Neutrophil (primary cell): ENCODE measurements at regions not wholly inside any gene's neighbourhood (a gene's known extent, or its start where the extent isn't known, plus 50 kb on each side); places are given as distances from the start of the nearest gene placed in this dataset.

Experiments
- H3K27ac ChIP-seq: fragments of 200-600 bp; sonication (generic); 2 replicates; pipeline ENCODE4 v1.5.1; 2016; ENCODE audit warnings: mild to moderate bottlenecking, moderate library complexity
- H3K27me3 ChIP-seq: fragments of 200-600 bp; sonication (generic); 2 replicates; pipeline ENCODE4 v1.6.0; 2016; ENCODE audit warnings: mild to moderate bottlenecking
- H3K36me3 ChIP-seq: fragments of 200-600 bp; sonication (generic); 2 replicates; pipeline ENCODE4 v1.5.1; 2017
- H3K4me1 ChIP-seq, 2 experiments: fragments of 200-600 bp in 1 of 2; sonication (generic) in 1 of 2; 1 replicate in 1 of 2; 2 replicates in 1 of 2; pipeline versions ENCODE4 v1.5.1 to v1.6.1; 2013 to 2016; ENCODE audit warnings: low read depth in 1 of 2, low read length in 1 of 2, mild to moderate bottlenecking in 1 of 2, moderate library complexity in 1 of 2; ENCODE audit not compliant: control insufficient read depth in 1 of 2, insufficient read depth in 1 of 2
- H3K4me3 ChIP-seq, 2 experiments: fragments of 200-600 bp in 1 of 2; sonication (generic) in 1 of 2; 1 replicate in 1 of 2; 2 replicates in 1 of 2; pipeline ENCODE4 v1.5.1; 2013 to 2016; ENCODE audit warnings: low read depth in 1 of 2, low read length in 1 of 2, mild to moderate bottlenecking in 1 of 2, moderate library complexity in 1 of 2
- H3K9me3 ChIP-seq: fragments of 200-600 bp; sonication (generic); 2 replicates; pipeline ENCODE4 v1.5.1; 2016
- TF ChIP-seq, protein P1 (sequence below): fragments of 200-600 bp; sonication (generic); IDR thresholded peaks from 2 replicates; pipeline ENCODE4 v1.5.1; 2016; ENCODE audit warnings: antibody characterized with exemption

GRCh38 chrY:7437086-7437485 is 525.5 kb upstream of the AMELY start:
- no peak overlapping the region for H3K27ac ChIP-seq

GRCh38 chrY:7433817-7434809 is 522.6 kb upstream of the AMELY start:
- H3K9me3 ChIP-seq: no peaks in the 10 kb centered on the region
- no peaks in the 10 kb centered on the region for H3K4me1 ChIP-seq
- TF ChIP-seq, protein P1, sequence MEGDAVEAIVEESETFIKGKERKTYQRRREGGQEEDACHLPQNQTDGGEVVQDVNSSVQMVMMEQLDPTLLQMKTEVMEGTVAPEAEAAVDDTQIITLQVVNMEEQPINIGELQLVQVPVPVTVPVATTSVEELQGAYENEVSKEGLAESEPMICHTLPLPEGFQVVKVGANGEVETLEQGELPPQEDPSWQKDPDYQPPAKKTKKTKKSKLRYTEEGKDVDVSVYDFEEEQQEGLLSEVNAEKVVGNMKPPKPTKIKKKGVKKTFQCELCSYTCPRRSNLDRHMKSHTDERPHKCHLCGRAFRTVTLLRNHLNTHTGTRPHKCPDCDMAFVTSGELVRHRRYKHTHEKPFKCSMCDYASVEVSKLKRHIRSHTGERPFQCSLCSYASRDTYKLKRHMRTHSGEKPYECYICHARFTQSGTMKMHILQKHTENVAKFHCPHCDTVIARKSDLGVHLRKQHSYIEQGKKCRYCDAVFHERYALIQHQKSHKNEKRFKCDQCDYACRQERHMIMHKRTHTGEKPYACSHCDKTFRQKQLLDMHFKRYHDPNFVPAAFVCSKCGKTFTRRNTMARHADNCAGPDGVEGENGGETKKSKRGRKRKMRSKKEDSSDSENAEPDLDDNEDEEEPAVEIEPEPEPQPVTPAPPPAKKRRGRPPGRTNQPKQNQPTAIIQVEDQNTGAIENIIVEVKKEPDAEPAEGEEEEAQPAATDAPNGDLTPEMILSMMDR: no peak
- no peaks in the 10 kb centered on the region for H3K36me3 ChIP-seq
- H3K27ac ChIP-seq: no peak overlapping the region
- no peaks in the 10 kb centered on the region for H3K27me3 ChIP-seq
- H3K4me3 ChIP-seq: no peak overlapping the region

More at GRCh38 chrY:7437086-7437485, 525.5 kb upstream of the AMELY start:
- Histone ChIP-seq H3K4me3 (no peak overlapping the region), H3K9me3 (no peaks in the 10 kb centered on the region), H3K27me3 (no peaks in the 10 kb centered on the region), H3K4me1 (no peaks in the 10 kb centered on the region), H3K36me3 (no peaks in the 10 kb centered on the region)
- TF ChIP-seq, protein P1: no peak

DNA sequence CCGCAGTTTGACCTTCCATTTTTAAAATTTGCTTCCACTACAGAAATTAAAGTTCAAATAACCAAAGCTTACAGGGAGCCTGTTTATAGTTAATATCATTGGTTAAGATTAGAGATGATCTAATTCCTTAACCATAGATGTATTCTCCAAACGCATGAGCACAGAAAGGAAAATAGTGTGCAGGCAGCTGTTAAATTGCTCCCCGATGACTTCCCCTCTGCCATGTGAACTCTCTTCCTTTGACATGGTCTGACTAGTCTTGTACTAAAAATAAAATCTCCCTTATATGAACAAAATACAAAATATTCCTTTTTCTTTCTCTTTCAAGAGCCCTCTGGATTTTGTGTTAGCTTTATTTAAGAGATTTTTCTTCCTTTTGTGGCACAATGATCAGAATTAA is 507.6 kb upstream of the AMELY start:
- Histone ChIP-seq H3K4me1 (no peaks in the 10 kb centered on the region), H3K27me3 (no peaks in the 10 kb centered on the region), H3K27ac (no peak overlapping the region), H3K36me3 (no peaks in the 10 kb centered on the region), H3K4me3 (no peak overlapping the region), H3K9me3 (no peaks in the 10 kb centered on the region)
- TF ChIP-seq, protein P1: no peak

DNA sequence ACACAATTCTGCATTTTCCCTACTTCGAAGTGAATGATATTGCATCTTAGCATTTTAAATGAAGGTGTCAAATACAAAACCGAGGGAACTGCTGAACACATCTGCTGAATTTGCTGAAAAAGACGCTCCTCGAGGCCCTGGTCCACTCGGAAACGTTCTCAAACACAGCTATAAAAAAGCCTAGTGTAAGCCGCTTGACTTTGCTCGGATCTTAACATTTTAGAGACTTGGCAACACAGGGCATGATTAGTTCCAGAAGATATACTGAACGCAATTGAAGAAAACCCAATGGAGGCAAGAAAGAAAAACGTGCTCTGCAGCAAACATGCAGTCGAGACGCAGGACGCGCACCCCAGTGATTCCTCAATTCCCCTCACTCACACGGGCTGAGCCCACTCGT is 506.4 kb upstream of the AMELY start:
- H3K4me1 ChIP-seq: no peaks in the 10 kb centered on the region
- TF ChIP-seq, protein P1: no peak
- H3K27ac ChIP-seq: no peak overlapping the region
- no peak overlapping the region for H3K4me3 ChIP-seq
- H3K9me3 ChIP-seq: no peaks in the 10 kb centered on the region
- H3K27me3 ChIP-seq: no peaks in the 10 kb centered on the region
- no peaks in the 10 kb centered on the region for H3K36me3 ChIP-seq

DNA sequence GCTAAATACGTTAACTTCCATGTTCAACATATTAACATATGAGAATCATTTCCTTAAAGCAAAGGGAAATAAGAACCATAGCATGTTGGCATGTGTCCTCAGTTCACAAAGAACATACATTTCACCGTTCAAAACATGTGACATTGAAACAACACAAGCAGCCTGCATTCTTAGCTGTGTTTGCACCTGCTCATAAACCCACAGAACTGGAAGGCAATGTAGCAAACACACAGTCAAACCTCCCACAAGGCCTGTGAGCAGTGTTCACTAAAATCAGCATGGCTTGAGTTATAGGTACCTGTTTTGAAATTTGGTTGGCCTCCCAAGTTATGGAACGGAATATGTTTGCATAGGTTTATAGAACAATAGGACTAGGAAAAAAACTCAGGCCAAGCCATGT is 504.9 kb upstream of the AMELY start:
- no peak overlapping the region for H3K4me3 ChIP-seq
- H3K36me3 ChIP-seq: no peaks in the 10 kb centered on the region
- TF ChIP-seq, protein P1: no peak
- no peaks in the 10 kb centered on the region for H3K9me3 ChIP-seq
- H3K27ac ChIP-seq: no peak overlapping the region
- no peaks in the 10 kb centered on the region for H3K27me3 ChIP-seq
- no peaks in the 10 kb centered on the region for H3K4me1 ChIP-seq
